A673 (cell line): ENCODE measurements at regions not wholly inside any gene's neighbourhood (a gene's known extent, or its start where the extent isn't known, plus 50 kb on each side); places are given as distances from the start of the nearest gene placed in this dataset.
A peak's percentile ranks its signal among the peaks of the same experiment; 100 is the strongest.

ENCODE experiments used
- BruUV-seq: library from RNA; stranded (reverse); fragments of 400-500 nt; replicated peaks from 2 replicates; lab custom pipeline; 2021; lab: Mats Ljungman, UMichigan
- CTCF ChIA-PET: fragments of 300-600 bp; sonication (Branson Sonifier 250); formaldehyde crosslinking; loops from one replicate; lab custom pipeline; 2022; ENCODE audit warnings: antibody characterized with exemption; lab: Charles Lee
- POLR2A ChIA-PET: fragments of 300-600 bp; sonication (Branson Sonifier 250); formaldehyde crosslinking; loops from one replicate; lab custom pipeline; 2022; ENCODE audit warnings: antibody characterized with exemption; ENCODE audit not compliant: low non-redundant PET; lab: Charles Lee
- DNase-seq: peaks from one replicate; pipeline ENCODE4 v3.0.0-alpha.2; 2015; ENCODE audit warnings: low spot score
- H3K27ac ChIP-seq: fragments of 200-600 bp; sonication (generic); 2 replicates; pipeline ENCODE4 v1.5.1; 2016; ENCODE audit warnings: mixed run types, low read depth, mild to moderate bottlenecking, mixed read lengths, antibody characterized with exemption, low read length; ENCODE audit not compliant: poor library complexity, severe bottlenecking
- H3K27me3 ChIP-seq: fragments of 200-600 bp; sonication (generic); replicated peaks from 2 replicates; pipeline ENCODE4 v1.6.1; 2017; ENCODE audit warnings: mixed run types, low read depth, mild to moderate bottlenecking, mixed read lengths, antibody characterized with exemption, low read length; ENCODE audit not compliant: insufficient read depth, poor library complexity
- H3K36me3 ChIP-seq: fragments of 200-600 bp; sonication (generic); 2 replicates; pipeline ENCODE4 v1.6.1; 2016; ENCODE audit warnings: mixed run types, mild to moderate bottlenecking, mixed read lengths, antibody characterized with exemption, low read length; ENCODE audit not compliant: insufficient read depth, poor library complexity, severe bottlenecking
- H3K4me1 ChIP-seq: fragments of 200-600 bp; sonication (generic); 2 replicates; pipeline ENCODE4 v1.6.1; 2017; ENCODE audit warnings: mixed run types, mild to moderate bottlenecking, mixed read lengths, antibody characterized with exemption, low read length; ENCODE audit not compliant: insufficient read depth, poor library complexity, severe bottlenecking
- H3K4me3 ChIP-seq: fragments of 200-600 bp; sonication (generic); 2 replicates; pipeline ENCODE4 v1.5.1; 2016; ENCODE audit warnings: low read depth, mixed run types, mild to moderate bottlenecking, mixed read lengths, low read length; ENCODE audit not compliant: poor library complexity, severe bottlenecking
- H3K9me3 ChIP-seq: fragments of 200-600 bp; sonication (generic); 2 replicates; pipeline ENCODE4 v1.6.1; 2016; ENCODE audit warnings: mixed run types, low read depth, mild to moderate bottlenecking, mixed read lengths, antibody characterized with exemption, low read length; ENCODE audit not compliant: poor library complexity, severe bottlenecking
- CTCF ChIP-seq: fragments of 300-800, 200-600 bp; sonication (generic); conservative IDR thresholded peaks from 2 replicates; pipeline ENCODE4 v1.5.1; 2017; ENCODE audit warnings: low read depth, mild to moderate bottlenecking, antibody characterized with exemption, low read length, moderate library complexity, mixed read lengths
- EZH2 ChIP-seq: fragments of 200-600 bp; sonication (generic); IDR thresholded peaks from 2 replicates; pipeline ENCODE4 v1.6.1; 2017; ENCODE audit warnings: borderline replicate concordance, low read depth, mild to moderate bottlenecking, mixed read lengths, antibody characterized with exemption, low read length; ENCODE audit not compliant: poor library complexity, severe bottlenecking
- intact Hi-C: fragments of 100-400 bp; cut with micrococcal nuclease; formaldehyde crosslinking; loops from one replicate; pipeline ENCODE4 v1.10.0; 2022; ENCODE audit not compliant: unreplicated experiment

GRCh38 chr3:127407026-127407939 lies 119.4 kb upstream of the PRR20G start:
- no peak for DNase-seq
- CTCF ChIA-PET = no interaction called here
- Histone ChIP-seq H3K4me1 (no peaks in the 10 kb centered on the region), H3K27ac (no peak overlapping the region), H3K36me3 (no peaks in the 10 kb centered on the region), H3K4me3 (no peak overlapping the region), H3K9me3 (no peaks in the 10 kb centered on the region), H3K27me3 (no peaks in the 10 kb centered on the region)
- POLR2A ChIA-PET = no interaction called here
- BruUV-seq = no TSS peak
- TF ChIP-seq CTCF = no peak
- no peak for TF ChIP-seq EZH2
- intact Hi-C loops = no loop called here

GRCh38 chr3:127406309-127407025 lies 118.6 kb upstream of the PRR20G start:
- no peaks in the 10 kb centered on the region for H3K9me3 ChIP-seq
- DNase-seq = peak; percentile 23
- H3K4me1 ChIP-seq = no peaks in the 10 kb centered on the region
- POLR2A ChIA-PET = no interaction called here
- H3K27me3 ChIP-seq = no peaks in the 10 kb centered on the region
- no TSS peak for BruUV-seq
- no peak overlapping the region for H3K4me3 ChIP-seq
- intact Hi-C loops = no loop called here
- no peak overlapping the region for H3K27ac ChIP-seq
- CTCF ChIA-PET = no interaction called here
- H3K36me3 ChIP-seq = no peaks in the 10 kb centered on the region
- TF ChIP-seq CTCF (peak; percentile 32; the same call in 1 of the 2 replicates), EZH2 (no peak)

GRCh38 chr3:127405791-127406190 lies 117.9 kb upstream of the PRR20G start:
- ChIA-PET POLR2A (no interaction called here), CTCF (no interaction called here)
- H3K9me3 ChIP-seq = no peaks in the 10 kb centered on the region
- no peaks in the 10 kb centered on the region for H3K36me3 ChIP-seq
- no peaks in the 10 kb centered on the region for H3K27me3 ChIP-seq
- no peak overlapping the region for H3K4me3 ChIP-seq
- no peak overlapping the region for H3K27ac ChIP-seq
- BruUV-seq = no TSS peak
- intact Hi-C loops = no loop called here
- no peak for DNase-seq
- TF ChIP-seq EZH2 (no peak), CTCF (no peak)
- H3K4me1 ChIP-seq = no peaks in the 10 kb centered on the region
